NCI-H1105 treated with DMSO at 0.1 percent for 48 hours (cell line): ENCODE measurements at regions not wholly inside any gene's neighbourhood (a gene's known extent, or its start where the extent isn't known, plus 50 kb on each side); places are given as distances from the start of the nearest gene placed in this dataset.
"Not testable (repeated sequence)": the region's sequence is repeated elsewhere in the genome, so short reads cannot be mapped to it uniquely, and the experiment has no call there.

Source experiments
- DNase-seq: peaks from one replicate; lab custom pipeline; 2025; lab: John Stamatoyannopoulos, UW

DNA sequence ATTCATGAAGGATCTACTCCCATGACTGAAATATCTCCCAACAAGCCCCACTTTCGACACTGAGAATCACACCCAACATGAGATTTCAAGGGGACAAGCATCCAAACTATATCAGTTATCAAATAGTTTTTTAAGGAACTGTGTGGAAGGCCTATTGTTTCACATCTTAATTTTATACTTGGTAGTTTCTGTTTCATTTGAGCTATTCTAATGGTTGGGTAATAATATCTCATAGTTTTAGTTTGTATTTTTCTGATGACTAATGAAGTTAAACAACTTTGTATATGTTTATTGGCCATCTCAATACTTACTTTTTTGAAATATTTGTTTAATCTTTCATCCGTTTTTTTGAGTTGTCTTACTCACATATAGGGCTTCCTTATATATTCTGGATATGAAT lies 135.0 kb downstream of the SCG2 start:
- DNase-seq = no peak

DNA sequence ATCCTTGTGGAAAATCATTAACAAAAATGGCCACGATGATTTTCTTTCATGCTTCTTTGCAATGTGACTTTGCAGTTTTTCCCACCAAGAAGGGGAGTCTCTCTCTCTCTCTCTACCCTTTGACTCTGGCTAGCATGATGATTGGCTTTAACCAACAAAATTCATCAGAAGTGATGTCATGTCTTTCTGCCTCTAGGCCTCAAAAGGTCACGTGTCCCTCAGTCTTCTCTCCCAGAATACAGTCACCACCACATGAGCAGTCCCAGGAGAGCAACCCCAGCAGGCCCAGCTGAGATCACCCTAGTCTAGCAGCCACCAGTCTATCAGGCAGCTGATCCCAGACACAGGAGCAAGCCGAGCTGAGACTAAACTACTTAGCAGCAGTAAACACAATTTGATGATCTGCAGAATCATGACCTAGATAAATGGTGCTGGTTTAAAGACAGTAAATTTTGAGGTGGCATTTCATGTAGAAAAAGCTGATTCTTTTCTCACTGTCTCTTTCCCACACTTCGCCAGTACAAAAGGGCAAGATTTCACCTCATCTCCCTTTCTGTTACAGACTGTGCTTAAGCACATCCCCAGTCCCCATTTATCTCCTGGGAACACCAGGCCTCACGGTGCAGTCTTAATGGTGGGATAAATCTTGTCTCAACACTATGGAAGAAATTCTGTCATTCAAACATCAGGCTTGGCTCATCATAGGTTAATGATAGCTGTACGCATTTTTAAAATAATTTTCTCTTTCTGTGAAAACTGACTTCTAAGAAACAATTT lies 132.7 kb downstream of the SCG2 start:
- no peak for DNase-seq

DNA sequence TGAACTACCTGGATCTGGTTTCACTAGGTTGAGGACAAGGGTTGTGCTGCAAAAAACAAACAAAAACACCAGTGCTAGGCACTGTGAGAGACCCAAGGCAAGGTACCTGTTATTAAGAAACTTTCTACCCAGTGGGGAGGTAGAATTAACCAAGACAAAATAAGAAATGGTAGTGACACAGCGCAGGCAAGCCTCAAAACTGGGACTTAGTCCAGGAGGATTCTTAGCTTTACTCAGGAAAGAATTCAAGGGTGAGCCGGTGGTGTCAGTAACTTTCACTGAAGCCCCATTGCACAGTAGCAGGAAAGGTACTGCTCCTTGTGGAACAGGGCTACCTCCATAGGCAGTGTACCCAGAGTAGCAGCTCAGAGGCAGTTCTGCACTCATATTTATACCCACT lies 131.6 kb downstream of the SCG2 start:
- no peak for DNase-seq

DNA sequence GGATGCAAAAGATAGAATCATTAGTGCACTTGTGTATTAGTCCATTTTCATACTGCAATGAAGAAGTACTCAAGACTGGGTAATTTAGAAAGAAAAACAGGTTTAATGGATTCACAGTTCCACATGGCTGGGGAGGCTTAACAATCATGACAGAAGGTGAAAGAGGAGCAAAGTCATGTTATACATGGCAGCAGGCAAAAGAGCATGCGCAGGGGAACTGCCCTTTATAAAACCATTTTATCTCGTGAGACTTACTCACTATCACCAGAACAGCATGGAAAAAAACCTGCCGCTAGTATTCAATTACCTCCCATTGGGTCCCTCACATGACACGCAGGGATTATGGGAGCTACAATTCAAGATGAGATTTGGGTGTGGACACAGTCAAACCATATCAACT lies 129.4 kb downstream of the SCG2 start:
- DNase-seq = no peak

DNA sequence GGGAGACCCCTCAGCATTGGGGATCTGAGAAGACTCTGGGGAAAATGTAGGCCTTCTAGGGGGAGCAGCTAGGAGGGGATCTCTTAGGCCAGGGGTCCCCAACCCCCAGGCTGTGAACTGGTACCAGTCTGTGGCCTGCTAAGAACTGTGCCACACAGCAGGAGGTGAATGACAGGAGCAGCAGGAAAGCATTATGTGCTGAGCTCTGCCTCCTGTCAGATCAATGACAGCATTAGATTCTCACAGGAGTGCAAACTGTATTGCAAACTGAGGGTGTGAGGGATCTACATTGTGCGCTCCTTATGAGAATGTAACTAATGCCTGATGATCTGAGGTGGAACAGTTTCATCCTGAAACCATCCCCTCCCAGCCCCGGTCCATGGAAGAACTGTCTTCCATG lies 127.3 kb downstream of the SCG2 start:
- no peak for DNase-seq

DNA sequence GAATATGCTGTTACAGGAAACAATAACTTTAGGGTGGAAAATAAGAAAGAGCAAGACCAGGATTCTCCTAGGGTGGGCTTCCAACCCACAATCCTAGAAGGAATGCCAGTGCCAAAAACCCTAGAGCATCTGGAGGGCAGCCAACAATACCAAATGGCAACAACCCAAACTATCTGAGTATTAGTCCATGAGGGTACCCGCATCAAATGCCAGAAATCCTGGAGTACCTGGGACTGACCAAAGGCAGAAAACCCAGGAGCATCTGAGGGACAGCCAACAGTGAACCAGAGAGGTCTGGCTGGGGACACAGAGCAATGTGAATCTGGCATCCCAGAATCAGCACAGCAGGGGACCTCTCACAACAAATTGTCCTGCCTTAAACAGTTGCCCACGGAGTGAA lies 126.3 kb downstream of the SCG2 start:
- no peak for DNase-seq

DNA sequence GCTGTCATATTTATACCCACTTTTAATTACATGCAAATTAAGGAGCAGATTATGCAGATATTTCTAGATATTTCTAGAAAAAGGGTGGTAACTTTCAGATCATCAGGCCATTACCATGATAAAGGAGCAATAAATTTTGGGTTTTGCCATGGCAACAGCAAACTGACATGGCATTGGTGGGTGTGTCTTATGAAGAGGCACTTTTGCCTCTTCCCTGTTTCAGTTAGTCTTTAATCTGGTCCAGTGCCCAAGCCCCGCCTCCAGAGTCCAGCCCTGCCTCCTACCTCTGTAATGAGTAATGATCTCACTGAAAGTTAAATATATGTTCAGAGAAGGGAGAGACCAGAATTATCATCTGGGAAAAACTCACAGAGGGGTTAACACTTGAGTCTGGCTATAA lies 124.8 kb downstream of the SCG2 start:
- no peak for DNase-seq

DNA sequence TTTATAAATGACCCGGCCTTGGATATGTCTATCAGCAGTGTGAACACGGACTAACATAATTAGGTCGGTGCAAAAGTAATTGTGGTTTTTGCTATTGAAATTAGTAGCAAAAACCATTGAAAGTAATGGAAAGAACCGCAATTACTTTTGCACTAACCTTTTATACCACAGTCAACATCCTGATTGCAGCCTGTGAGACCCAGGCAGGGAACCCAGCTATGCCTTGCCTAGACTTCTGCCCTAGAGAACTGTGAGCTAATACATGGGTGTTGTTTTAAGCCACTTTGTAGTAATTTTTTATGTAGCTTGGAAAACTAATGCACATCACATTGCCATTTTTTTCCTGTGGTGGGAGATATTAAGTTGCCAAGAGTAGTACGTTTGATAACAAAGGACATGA lies 120.7 kb downstream of the SCG2 start:
- no peak for DNase-seq

DNA sequence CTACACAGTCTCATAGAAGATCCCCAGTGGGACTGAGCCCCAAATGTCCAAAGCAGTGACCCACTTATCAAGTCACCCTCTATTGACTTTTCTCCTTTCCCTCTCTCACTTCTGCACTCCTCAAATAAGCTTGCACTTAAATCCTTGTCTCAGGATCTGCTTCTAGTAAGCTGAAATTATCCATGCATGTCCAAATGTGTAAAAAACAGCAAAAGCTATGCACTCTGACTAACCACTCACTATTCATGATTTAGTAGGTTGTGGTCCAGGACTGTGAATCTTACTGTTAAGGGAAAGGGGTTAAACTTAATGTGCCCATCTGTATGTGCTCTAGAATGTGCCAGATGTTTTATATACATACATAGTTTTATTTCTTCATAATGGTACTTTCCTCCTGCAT lies 115.4 kb downstream of the SCG2 start:
- DNase-seq = no peak

DNA sequence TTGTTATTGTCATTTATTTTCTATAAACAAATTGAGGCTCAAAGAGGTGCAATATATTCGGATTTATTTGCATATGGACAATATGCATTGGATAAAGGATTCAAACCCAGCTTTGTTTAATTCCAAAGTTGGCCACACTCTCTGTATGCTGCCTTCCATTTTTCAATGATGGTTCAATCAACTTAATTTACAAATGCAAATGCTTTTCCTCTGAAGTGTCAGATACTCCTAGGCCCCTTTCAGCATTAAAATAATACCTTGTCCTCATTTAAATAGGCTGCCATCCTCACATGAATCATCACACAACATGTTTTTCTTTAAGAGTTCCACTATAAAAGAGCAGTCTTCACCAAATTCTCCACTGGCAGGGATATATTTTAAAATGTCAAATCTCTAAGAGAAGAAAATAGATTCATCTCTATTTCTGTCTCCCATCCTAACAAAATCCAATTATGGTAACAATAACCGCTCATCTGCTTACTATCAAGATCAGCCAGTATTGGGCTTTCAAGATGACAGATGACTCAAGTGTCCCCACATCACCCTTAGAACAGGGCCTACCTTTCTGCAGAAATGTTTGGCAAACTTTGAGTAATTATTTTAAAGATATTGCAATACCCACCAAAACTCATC lies 114.8 kb downstream of the SCG2 start:
- DNase-seq = no peak

DNA sequence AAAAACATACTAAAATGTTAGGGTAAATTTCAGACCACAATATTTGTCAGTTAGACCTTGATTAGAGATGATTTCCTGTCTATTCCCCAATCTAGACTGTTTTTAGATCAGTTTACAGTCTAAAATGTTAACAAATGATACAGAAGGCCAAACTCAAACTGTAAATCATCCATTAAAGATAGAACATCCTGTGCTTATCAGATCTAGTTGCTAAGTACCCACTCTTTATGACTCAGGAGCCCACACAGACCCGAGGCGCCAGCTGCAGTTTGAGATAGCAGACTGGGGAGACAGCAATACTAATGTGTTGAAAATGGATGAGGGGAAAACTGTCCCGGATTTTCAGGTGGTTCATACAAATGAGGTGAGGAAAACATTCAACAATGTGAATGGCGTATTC lies 113.3 kb downstream of the SCG2 start:
- peak; percentile 65 for DNase-seq

DNA sequence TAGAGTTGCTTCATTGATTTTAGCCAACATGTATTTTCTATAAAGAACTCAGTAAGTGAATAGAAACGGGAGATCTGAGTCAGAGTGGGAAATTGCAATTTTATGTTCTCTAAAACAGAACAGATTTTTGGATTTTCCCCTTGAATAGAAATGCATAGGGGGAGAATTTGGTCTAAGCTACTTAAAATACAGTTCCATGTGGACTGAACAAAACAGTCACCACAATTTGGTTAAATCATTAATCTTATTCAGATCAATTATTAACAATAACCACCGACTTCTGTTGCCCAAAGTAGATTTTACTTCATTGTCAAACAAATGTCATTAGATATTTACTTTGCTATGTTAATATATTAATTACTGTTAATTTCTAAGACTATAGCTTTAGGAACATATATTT lies 107.7 kb downstream of the SCG2 start:
- no peak for DNase-seq

DNA sequence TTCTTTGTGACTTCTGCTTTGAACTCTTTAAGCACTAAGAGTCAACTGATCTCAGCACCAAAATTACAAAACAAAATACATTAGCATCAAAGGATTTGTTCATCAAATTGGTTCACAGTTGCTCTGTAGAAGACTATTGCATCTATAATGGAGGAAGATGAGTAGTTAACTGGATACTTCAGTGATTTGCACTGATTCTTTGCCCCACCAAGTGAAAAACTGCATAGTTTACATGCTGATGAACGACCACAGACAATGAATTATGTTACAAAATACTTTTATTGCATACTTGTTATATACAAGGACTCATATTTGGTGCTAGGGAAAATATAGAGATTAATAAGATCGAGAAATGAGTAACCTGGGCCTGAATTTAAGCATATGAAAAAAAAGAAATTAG lies 107.2 kb downstream of the SCG2 start:
- no peak for DNase-seq

DNA sequence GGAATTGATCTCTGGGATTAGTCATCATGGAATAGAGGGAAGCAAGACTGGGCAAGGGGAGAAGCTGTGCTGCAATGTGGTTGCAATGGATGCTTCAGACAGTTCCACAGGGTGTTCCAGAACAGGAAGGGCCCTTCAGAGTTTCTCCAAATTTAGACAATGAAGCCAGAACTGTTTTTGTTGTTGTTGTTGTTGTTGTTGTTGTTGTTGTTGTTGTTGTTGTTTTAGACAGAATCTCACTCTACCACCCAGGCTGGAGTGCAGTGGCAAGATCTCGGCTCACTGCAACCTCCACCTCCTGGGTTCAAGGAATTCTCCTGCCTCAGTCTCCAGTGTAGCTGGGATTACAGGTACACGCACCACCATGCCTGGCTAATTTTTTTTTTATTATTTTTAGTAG lies 105.3 kb downstream of the SCG2 start:
- not testable (repeated sequence) for DNase-seq

DNA sequence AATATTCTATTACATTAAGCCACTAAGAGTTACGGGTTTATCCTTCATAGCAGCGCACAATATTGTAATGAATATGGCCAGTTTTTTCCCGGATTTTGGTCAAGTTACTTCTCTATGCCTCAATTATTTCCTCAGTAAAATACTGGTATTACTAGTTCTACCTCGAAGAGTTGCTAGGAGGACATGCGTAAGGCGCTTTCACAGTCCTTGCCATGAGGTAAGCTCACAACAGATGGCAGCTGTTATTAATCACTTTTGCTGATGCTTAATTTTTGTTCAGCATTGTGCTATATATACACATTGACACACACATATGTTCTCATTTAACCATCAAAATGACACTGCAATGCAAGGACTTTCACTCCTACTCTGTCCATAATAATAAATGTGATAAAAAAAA lies 101.5 kb downstream of the SCG2 start:
- DNase-seq = no peak

DNA sequence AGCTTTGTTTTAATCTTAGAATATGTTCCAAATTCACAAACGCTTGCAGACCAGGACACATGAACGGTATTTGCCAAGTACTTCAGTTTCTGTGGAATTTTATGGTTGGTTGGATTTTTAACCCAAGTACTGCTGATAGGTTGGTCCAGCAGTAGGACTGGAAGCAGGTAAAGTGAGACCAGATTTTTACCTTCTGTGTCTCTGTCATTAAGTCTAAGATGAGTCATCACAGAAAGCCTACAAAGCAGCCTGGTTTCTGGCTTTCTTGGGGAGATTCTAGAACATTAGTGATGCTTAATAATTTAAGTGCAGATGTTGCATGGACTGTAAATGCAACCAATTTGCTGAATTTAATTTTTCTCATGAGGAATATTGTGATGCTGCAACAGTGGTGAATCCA lies 100.5 kb downstream of the SCG2 start:
- DNase-seq = no peak

DNA sequence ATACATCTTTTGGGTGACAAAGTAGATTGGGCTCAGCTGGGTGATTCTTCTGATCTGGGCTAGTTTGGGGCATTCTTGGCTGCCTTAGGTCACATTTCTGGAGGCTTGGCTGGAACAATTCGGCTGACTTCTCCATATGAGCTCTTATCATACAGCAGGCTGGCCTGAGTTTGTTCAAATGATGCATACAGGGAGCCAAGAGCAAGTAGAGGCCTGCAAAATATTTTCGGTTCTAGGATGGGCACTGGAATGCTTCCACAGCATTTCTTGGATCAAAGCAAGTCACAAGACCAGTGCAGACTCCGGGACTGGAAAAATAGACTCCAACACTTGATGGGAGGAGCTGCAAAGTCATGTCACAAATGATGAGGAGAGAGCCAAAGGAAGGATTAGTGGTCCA lies 98.4 kb downstream of the SCG2 start:
- DNase-seq = no peak

DNA sequence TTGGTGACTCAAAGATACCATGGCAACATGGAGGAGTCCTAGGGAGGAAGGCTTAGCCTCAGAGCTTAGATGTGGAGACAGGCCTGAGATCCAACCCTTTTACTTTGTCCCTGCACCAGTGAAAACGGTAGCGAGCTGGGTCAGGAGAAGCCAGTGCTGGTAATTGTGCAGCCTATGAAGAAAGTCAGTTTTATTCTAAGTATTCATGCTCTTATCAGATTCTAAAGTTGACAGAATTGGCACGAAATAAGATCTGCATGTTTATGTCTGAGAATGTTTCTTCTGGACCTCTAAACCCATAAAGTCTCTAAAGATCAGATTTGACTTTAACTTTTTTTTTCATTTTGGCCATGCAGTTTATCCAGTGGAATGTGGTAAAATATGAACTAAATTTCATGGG lies 93.8 kb downstream of the SCG2 start:
- no peak for DNase-seq

DNA sequence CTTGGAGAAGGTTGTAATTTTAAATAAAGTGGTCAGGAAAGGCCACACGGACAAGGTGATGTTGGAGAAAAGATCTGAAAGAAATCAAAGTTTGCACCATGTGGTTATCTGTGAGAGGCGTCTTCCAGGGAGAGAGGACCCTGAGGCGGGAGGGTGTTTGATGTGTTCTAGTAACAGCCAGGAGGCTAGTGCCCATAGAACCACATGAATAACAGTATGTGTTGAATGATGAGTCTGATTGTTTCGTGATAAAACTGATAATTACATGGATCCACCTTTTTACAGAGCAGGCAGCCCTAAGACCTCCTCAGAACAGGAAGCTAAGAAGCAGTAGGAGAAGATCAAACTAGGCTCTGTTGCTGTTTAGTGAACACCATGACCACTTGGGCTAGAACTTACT lies 91.4 kb downstream of the SCG2 start:
- no peak for DNase-seq

DNA sequence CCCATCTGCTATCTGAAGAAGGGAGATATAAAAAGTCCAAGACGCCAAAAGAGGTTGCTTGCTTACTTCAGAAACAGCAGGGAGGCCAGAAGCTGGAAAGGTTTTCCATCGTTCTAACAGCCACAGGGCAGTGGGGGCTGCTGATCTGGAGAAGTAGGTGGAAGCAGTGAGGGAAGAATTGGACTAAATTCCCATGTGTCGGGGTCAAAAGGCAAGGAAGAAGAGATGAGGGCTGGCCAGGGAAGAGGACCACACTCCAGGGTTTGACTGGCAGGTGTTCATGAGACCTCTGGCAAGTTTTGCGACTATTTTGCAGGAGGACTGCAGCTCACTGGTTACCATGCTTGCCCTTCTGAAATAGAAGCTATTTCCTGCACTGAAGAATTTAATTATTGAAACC lies 91.0 kb downstream of the SCG2 start:
- DNase-seq = no peak

DNA sequence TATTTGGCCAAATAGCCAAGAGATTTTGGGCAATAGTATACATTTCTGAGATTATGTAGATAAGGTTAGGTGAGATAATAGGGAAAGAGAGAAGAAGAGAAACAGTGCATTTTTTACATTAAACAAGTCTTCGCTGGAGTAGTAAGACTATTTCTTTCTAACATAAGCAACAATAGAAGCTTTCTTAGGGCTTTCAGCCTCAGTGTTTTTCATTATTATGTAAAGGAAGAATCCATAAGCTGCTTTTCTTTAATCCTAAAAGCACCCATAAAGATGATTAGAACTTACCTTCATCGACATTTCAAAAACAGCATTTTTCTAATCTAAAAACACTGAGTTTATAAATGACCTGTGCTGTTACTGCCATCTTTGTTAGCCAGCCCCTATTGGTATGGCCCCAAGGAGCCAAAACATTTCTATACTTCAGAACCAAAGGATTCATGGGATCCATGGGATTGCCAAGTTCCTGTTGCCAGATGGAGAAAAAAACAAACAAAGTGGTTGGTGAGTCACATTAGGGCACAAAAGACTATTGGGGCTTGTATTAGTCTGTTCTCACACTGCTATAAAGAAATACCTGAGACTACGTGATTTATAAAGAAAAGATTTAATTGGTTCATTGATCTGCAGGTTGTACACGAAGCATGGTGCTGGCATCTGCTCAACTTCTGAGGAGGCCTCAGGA lies 88.2 kb downstream of the SCG2 start:
- no peak for DNase-seq

DNA sequence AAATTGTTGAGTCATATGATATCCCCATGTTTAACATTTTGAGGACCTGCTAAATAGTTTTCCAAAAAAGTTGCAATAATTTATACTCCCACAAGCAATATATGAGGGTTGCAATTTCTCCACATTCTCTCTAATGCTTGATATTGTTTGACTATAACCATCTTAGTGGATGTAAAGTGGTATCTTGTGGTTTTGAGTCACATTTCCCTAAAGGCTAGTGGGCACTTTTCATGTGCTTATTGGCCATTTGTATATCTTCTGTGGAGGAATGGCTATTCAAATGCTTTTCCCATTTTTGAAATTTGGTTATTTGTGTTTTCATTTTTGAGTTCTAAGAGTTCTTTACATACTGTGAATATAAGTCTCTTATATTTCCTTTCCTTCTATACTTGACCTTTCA lies 82.7 kb downstream of the SCG2 start:
- DNase-seq = no peak

DNA sequence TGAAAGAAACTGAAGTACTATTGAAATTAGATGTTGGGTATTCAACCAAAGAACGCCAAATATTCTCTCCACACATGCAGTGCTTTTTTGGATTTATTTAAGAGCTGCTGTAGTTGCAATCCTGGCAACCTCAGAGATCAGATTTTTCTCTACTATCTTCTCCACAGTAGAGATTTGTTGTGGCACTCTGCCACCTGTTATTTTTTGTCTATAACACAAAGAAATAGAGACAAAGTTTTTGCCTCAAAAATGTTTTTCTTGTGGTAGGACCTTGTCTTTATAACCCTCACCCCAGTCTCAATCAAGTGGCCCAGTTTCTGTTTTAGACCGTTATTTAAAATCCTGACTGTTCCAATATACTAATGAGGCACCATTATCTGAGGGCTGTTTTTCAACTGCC lies 79.4 kb downstream of the SCG2 start:
- DNase-seq = no peak
